WI38 (cell line): ENCODE measurements at regions not wholly inside any gene's neighbourhood (a gene's known extent, or its start where the extent isn't known, plus 50 kb on each side); places are given as distances from the start of the nearest gene placed in this dataset.
A peak's percentile ranks its signal among the peaks of the same experiment; 100 is the strongest.

Experiments
- H3K4me3 ChIP-seq: 2 replicates; pipeline ENCODE4 v1.5.1; 2011; ENCODE audit warnings: low read depth, mild to moderate bottlenecking, control low read depth, low read length
- CTCF ChIP-seq: IDR thresholded peaks from 2 replicates; pipeline ENCODE4 v1.5.1; 2012; ENCODE audit warnings: low read depth, mild to moderate bottlenecking, control low read depth, low read length

- TF ChIP-seq CTCF, result no peak
- H3K4me3 ChIP-seq, result no peak overlapping the region
Observed at GRCh38 chr7:130899071-130899560, 165.1 kb upstream of the KLF14 start.

GRCh38 chr7:130899638-130900401, 165.8 kb upstream of the KLF14 start:
- H3K4me3 ChIP-seq, result no peak overlapping the region
- no peak for TF ChIP-seq CTCF

- H3K4me3 ChIP-seq, result no peak overlapping the region
- TF ChIP-seq CTCF, result no peak
Observed at GRCh38 chr7:130900471-130901076, 166.6 kb upstream of the KLF14 start.

- H3K4me3 ChIP-seq, result peak overlapping the region; percentile 28
- no peak for TF ChIP-seq CTCF
Observed at GRCh38 chr7:130901209-130901783, 167.3 kb upstream of the KLF14 start.

GRCh38 chr7:130902755-130903357, 168.8 kb upstream of the KLF14 start:
- no peak for TF ChIP-seq CTCF
- H3K4me3 ChIP-seq, result peak overlapping the region; percentile 25

GRCh38 chr7:130903358-130903974, 169.5 kb upstream of the KLF14 start:
- no peak overlapping the region; the same call in 1 of the 2 replicates for H3K4me3 ChIP-seq
- TF ChIP-seq CTCF, result no peak
